Activated CD4-positive, alpha-beta memory T cell treated with anti-CD3 and anti-CD28 coated beads, Interleukin-2, amount 10 ng/mL, durations not matched to agents 7 days and 5 days (primary cell): ENCODE measurements at regions not wholly inside any gene's neighbourhood (a gene's known extent, or its start where the extent isn't known, plus 50 kb on each side); places are given as distances from the start of the nearest gene placed in this dataset.

Source experiments
- CTCF ChIA-PET: fragments of 350-600 bp; sonication (Branson Sonifier 250); formaldehyde crosslinking; loops from one replicate; lab custom pipeline; 2021; ENCODE audit warnings: antibody characterized with exemption, inconsistent platforms; lab: Charles Lee
- POLR2A ChIA-PET: fragments of 350-600 bp; sonication (Branson Sonifier 250); formaldehyde crosslinking; loops from one replicate; lab custom pipeline; 2021; ENCODE audit warnings: antibody characterized with exemption; lab: Charles Lee
- DNase-seq: peaks from one replicate; pipeline ENCODE4 v3.0.0-alpha.2; 2020
- H3K27ac Mint-ChIP-seq: one replicate; pipeline ENCODE4 v1.8.0; 2021; ENCODE audit warnings: mild to moderate bottlenecking, mixed read lengths
- H3K27me3 Mint-ChIP-seq: one replicate; pipeline ENCODE4 v1.8.0; 2021; ENCODE audit warnings: mixed read lengths
- H3K36me3 Mint-ChIP-seq: one replicate; pipeline ENCODE4 v1.8.0; 2021; ENCODE audit warnings: low read depth, mixed read lengths
- H3K4me1 Mint-ChIP-seq: one replicate; pipeline ENCODE4 v1.8.0; 2021; ENCODE audit warnings: mixed read lengths
- H3K4me3 Mint-ChIP-seq: one replicate; pipeline ENCODE4 v1.8.0; 2021; ENCODE audit warnings: mild to moderate bottlenecking, mixed read lengths
- H3K9me3 Mint-ChIP-seq: one replicate; pipeline ENCODE4 v1.8.0; 2021; ENCODE audit warnings: mixed read lengths

DNA sequence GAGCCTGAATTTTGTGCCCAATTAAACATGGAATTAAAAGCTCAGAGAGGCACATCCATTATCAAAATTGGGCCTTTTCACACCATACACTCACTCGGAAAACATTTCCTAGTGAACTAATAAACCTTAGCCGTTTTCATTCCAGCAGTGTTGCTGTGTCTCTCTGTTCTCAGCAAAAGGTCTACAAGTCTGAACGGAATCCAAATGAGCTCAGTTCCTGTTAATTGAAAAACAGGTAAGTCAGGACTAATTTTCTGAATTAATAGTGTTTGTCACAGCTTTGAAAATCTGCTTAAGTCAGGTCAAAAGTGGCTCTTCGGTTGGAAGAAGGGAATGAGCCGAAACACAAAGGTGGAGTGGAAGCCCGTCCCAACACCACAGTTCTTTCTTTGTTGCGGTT is 163.3 kb upstream of the RALGAPA2 start:
- ChIA-PET CTCF (interaction anchor here (2.2 kb wide), 1 partner anchor 15 kb away, joined by 10 read pairs; no protein-coding TSS in a partner anchor), POLR2A (interaction anchor here (1.2 kb wide), 1 partner anchor 15 kb away, joined by 3 read pairs; no protein-coding TSS in a partner anchor)
- Mint-ChIP-seq H3K36me3 (no peaks in the 10 kb centered on the region), H3K9me3 (no peaks in the 10 kb centered on the region), H3K4me1 (no peaks in the 10 kb centered on the region), H3K4me3 (no peak overlapping the region), H3K27me3 (peaks cover 8% of the 10 kb centered on the region), H3K27ac (no peak overlapping the region)
- no peak for DNase-seq

DNA sequence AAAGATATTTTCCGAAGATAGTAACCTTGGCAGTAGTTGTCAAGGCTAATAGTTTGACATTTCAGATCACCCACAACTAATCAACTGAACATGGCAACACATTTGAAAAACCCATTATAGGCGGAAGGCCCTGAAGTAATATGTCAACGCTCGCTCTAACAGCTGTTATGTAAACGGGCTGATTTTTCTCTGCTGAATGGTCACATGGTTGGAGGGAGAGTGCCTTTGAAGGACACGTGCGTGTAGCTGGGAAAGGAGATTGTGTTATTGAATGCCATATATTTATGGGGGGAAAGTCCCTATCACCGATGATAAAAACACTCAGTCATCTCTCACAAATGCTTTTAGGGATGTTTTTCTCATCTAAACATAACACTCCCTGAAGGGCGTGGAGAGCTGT is 160.0 kb upstream of the RALGAPA2 start:
- Mint-ChIP-seq H3K4me1 (no peaks in the 10 kb centered on the region), H3K27me3 (peaks cover 6% of the 10 kb centered on the region), H3K9me3 (no peaks in the 10 kb centered on the region), H3K36me3 (no peaks in the 10 kb centered on the region), H3K27ac (no peak overlapping the region), H3K4me3 (no peak overlapping the region)
- ChIA-PET POLR2A (no interaction called here), CTCF (no interaction called here)
- DNase-seq = no peak

DNA sequence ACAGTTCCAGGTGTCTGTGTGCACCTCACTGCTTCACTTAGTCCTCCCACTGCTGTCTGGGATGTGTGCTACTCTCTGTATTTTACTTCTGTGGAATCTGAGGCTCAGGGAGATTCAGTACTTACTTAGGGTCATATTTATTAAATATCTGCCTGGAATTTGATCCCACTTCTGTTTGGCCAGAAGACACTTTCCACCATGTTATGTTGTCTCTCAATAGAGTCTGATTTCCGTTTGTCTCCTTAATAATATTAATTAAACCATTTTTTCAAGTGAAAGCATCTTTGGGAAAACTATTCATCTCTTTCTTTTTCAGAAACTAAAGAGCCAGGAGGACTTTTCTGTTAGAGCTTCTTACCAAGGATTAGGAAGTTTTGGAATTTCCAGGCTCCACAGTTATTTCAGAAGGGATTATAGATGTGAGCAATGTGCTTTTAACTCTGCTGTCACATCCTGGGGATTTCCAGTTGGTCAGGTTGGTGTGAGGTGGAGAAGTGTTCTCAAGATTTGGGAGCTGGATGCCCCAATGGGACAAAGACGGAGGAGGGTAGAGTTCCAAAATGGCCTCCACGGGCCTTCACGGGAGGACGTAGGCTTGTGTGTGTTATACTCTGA is 156.8 kb upstream of the RALGAPA2 start:
- no peaks in the 10 kb centered on the region for H3K4me1 Mint-ChIP-seq
- H3K4me3 Mint-ChIP-seq = no peak overlapping the region
- H3K27ac Mint-ChIP-seq = no peak overlapping the region
- no peaks in the 10 kb centered on the region for H3K9me3 Mint-ChIP-seq
- ChIA-PET CTCF (no interaction called here), POLR2A (no interaction called here)
- no peaks in the 10 kb centered on the region for H3K36me3 Mint-ChIP-seq
- H3K27me3 Mint-ChIP-seq = peaks cover 6% of the 10 kb centered on the region
- DNase-seq = no peak

DNA sequence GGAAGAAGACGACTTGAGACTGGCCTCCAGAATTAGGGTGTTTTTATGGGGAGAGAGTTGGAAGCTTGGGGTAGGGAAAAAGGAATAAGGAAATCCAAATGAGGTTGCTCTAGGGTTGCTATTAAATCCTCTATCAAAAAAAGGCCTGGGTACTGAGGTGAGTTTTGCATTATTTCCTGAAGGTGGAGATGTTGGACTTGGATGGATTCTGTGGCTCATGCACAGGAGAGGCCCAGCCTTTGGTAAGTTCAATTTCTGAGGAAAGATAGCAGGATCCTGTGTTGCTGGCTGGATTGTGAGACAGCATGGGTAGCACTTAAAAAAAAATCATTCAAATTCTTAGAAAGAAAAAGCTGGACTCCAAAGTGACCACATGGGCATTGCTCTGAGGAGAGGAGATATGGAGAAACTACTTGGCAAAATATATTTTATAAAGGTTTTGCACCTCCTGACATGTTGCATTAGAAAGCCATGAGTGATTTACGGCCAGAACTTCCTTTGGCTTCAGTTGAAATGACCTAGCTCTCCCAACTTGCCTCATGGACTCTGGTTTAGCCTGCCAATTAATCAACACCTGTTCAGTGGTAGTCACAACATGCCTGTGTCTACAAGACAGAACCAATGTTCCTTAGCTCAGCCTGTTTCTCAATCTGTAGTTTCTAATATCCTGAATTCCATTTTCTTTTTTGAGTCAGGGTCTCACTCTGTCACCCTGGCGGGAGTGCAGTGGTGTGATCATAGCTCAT is 152.1 kb upstream of the RALGAPA2 start:
- CTCF ChIA-PET = interaction anchor here (1.1 to 1.8 kb wide), 2 partner anchors 371 to 641 kb away, joined by 4 to 5 read pairs; no protein-coding TSS in a partner anchor
- POLR2A ChIA-PET = no interaction called here
- Mint-ChIP-seq H3K4me3 (no peak overlapping the region), H3K27ac (no peak overlapping the region), H3K4me1 (no peaks in the 10 kb centered on the region), H3K9me3 (no peaks in the 10 kb centered on the region), H3K27me3 (peaks cover 8% of the 10 kb centered on the region), H3K36me3 (no peaks in the 10 kb centered on the region)
- no peak for DNase-seq

DNA sequence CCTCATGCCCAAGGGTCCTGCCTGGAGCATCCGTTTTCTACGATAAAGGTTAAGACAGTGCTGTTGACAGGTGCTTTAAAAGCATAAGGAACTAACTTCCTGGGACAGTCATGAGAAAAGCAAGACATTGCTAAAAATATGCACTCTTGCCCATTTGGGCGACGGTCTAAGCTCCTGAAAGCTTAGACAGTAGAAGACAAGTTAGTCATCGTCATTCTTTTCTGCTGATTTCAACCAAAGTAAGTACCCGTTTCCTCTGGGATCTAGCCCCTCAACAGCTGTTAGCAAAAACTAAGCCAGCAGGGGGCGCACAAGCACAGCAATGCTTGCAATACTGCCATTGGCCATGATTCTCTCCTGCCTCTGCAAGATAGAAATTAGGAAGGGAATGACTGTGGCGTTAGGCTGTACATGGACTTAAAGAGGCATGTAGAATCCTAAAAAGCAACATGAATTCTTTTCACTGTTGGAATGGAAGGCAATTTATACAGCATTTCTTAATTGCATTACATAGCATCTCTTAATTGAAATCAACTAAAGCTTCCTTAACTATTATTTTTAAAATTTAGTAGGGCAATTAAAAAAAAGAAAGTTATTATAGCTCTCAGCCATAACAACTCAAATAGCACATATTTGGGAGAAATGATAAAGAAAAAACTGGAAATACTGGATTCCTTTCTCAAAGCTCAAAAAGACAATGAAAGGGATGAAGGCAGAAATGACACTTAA is 147.8 kb upstream of the RALGAPA2 start:
- no peak overlapping the region for H3K4me3 Mint-ChIP-seq
- H3K27me3 Mint-ChIP-seq = peaks cover 16% of the 10 kb centered on the region
- POLR2A ChIA-PET = interaction anchor here (1.3 kb wide), 1 partner anchor 15 kb away, joined by 3 read pairs; no protein-coding TSS in a partner anchor
- peak; percentile 82 for DNase-seq
- no peaks in the 10 kb centered on the region for H3K4me1 Mint-ChIP-seq
- H3K9me3 Mint-ChIP-seq = no peaks in the 10 kb centered on the region
- H3K36me3 Mint-ChIP-seq = no peaks in the 10 kb centered on the region
- CTCF ChIA-PET = interaction anchor here (0.6 to 2.4 kb wide), 19 partner anchors 9 to 645 kb away, joined by 3 to 19 read pairs (median 6); partner anchors contain the start of gene KIZ
- H3K27ac Mint-ChIP-seq = no peak overlapping the region

DNA sequence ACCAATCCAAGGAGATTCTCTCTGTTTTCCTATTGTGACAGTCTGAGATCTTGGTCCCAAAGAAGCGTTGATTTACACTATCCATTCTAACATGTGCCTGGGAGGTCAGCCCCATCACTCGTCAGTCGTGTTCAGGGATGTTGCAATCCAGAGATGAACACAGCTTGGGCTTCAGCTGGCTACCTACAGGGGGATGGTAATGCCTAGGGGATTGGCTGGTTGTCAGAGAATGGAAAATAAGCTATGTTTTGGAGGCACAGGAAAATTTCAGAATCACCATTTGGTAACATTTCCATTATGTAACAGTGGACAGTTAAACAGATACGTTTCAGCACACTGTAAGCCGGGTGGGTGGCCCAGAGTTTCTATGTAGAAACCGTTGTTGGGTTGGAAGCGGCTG is 147.1 kb upstream of the RALGAPA2 start:
- H3K9me3 Mint-ChIP-seq = no peaks in the 10 kb centered on the region
- H3K27ac Mint-ChIP-seq = no peak overlapping the region
- no peak for DNase-seq
- CTCF ChIA-PET = interaction anchor here (0.6 to 2.4 kb wide), 15 partner anchors 8 to 646 kb away, joined by 3 to 19 read pairs (median 7); no protein-coding TSS in a partner anchor
- H3K4me1 Mint-ChIP-seq = no peaks in the 10 kb centered on the region
- no peak overlapping the region for H3K4me3 Mint-ChIP-seq
- H3K36me3 Mint-ChIP-seq = no peaks in the 10 kb centered on the region
- POLR2A ChIA-PET = interaction anchor here (1.3 kb wide), 1 partner anchor 15 kb away, joined by 3 read pairs; no protein-coding TSS in a partner anchor
- H3K27me3 Mint-ChIP-seq = peaks cover 17% of the 10 kb centered on the region

DNA sequence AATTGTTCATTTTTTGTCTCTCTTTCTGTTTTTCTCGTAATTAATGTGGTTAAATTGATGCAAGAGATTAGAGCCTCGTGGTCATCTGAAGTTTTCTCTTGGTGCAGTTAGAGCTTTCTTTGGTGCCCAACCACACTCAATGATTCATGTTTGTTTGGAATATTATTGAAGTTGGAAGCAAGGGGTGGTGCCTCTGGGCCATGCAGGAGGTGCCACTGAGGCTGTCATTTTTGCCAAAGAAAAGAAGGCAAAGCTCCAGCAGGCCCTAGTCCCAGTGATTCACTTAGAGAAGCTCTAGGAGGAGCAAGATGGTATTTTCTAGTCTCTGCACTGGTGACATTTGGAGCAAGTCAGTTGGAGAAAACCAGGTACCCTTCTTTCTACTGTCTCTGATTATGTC is 144.5 kb upstream of the RALGAPA2 start:
- no peak overlapping the region for H3K4me3 Mint-ChIP-seq
- peaks cover 20% of the 10 kb centered on the region for H3K27me3 Mint-ChIP-seq
- no peaks in the 10 kb centered on the region for H3K4me1 Mint-ChIP-seq
- ChIA-PET CTCF (no interaction called here), POLR2A (no interaction called here)
- H3K36me3 Mint-ChIP-seq = no peaks in the 10 kb centered on the region
- H3K27ac Mint-ChIP-seq = no peak overlapping the region
- H3K9me3 Mint-ChIP-seq = no peaks in the 10 kb centered on the region
- no peak for DNase-seq

DNA sequence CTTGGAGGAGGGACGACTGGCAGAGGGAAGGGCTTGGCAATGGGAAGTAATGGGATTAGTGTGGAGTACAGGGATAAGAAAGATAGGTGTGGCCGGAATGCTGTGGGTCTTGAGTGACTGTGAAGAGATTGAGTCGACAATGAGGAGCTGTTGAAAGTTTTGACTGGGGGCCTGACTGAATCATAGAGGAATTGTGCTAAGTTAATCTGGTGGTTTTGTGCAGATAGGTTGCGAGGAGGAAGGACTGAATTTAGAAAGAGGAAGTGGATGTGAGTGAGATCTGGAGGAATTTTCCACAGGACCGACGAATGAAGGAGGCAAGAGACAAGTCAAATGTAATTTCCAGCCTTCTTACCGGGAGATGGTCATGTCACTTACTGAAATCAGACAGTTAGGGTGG is 143.9 kb upstream of the RALGAPA2 start:
- ChIA-PET CTCF (no interaction called here), POLR2A (no interaction called here)
- no peaks in the 10 kb centered on the region for H3K4me1 Mint-ChIP-seq
- H3K27ac Mint-ChIP-seq = no peak overlapping the region
- no peaks in the 10 kb centered on the region for H3K36me3 Mint-ChIP-seq
- no peak overlapping the region for H3K4me3 Mint-ChIP-seq
- H3K27me3 Mint-ChIP-seq = peaks cover 20% of the 10 kb centered on the region
- H3K9me3 Mint-ChIP-seq = no peaks in the 10 kb centered on the region
- no peak for DNase-seq

DNA sequence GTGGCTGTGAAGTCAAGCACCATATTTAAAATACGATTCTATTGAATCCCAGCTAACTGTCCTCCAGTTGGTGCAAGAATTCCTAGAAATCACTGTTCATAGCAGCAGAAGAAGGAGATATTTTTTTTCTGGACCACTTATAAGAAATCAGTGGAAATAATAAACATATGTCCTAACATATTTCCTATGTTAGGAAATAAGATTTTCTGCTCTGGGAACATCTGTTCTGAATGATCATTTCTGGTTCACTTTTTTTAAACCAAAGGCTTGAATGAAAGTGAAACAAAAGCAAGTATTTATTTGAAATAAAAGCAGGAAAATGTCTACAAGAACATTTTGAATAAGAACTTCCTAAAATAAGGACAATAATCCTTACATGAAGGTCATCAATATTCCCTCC is 138.9 kb upstream of the RALGAPA2 start:
- CTCF ChIA-PET = interaction anchor here (0.8 kb wide), 1 partner anchor 9 kb away, joined by 5 read pairs; no protein-coding TSS in a partner anchor

DNA sequence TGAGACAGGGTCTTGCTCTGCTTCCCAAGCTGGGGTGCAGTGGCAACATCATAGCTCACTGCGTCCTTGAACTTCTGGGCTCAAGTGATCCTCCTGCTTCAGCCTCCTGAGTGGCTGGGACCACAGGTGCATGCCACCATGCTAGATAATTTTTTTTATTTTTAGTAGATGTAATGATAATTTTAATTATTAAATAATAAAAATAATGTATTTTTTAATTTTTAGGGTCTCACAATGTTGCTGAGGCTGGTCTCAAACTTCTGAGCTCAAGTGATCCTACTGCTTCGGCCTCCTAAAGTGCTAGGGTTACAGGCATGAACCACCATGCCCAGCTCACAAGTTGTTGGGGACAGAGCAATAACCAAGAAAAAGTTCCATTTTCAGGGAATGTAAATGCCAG is 138.0 kb upstream of the RALGAPA2 start:
- Mint-ChIP-seq H3K4me3 (no peak overlapping the region), H3K27ac (no peak overlapping the region), H3K27me3 (peaks cover 9% of the 10 kb centered on the region), H3K36me3 (no peaks in the 10 kb centered on the region), H3K9me3 (no peaks in the 10 kb centered on the region), H3K4me1 (no peaks in the 10 kb centered on the region)
- CTCF ChIA-PET = interaction anchor here (1.4 kb wide), 1 partner anchor 10 kb away, joined by 8 read pairs; no protein-coding TSS in a partner anchor
- no peak for DNase-seq
- POLR2A ChIA-PET = no interaction called here

More for the DNA sequence above, 138.9 kb upstream of the RALGAPA2 start:
- Mint-ChIP-seq H3K27ac (no peak overlapping the region), H3K36me3 (no peaks in the 10 kb centered on the region), H3K4me3 (no peak overlapping the region), H3K27me3 (peaks cover 9% of the 10 kb centered on the region), H3K9me3 (no peaks in the 10 kb centered on the region), H3K4me1 (no peaks in the 10 kb centered on the region)
- POLR2A ChIA-PET = no interaction called here
- no peak for DNase-seq

DNA sequence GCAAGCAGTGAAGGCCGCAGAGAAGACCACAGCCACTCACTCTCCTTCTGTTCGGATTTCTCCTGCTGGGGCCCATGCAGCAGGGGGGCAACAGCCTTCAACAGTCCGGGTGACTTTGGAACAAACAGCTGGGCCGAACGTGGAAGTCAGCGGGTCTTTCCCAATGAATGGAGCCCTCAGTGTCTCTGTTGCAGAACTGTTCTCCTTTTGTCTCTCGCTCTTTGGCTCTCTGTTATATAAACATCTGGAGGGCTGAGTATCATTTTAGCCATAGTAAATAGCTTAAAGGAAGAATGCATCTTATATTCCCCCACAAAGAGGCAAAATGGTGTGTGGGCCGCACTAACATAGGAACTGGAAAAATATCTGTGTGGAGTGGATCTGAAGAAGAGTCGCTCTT is 136.7 kb upstream of the RALGAPA2 start:
- ChIA-PET CTCF (no interaction called here), POLR2A (no interaction called here)
- Mint-ChIP-seq H3K36me3 (no peaks in the 10 kb centered on the region), H3K27ac (no peak overlapping the region), H3K4me1 (peaks cover 2% of the 10 kb centered on the region), H3K27me3 (peaks cover 6% of the 10 kb centered on the region), H3K4me3 (no peak overlapping the region), H3K9me3 (no peaks in the 10 kb centered on the region)
- no peak for DNase-seq

DNA sequence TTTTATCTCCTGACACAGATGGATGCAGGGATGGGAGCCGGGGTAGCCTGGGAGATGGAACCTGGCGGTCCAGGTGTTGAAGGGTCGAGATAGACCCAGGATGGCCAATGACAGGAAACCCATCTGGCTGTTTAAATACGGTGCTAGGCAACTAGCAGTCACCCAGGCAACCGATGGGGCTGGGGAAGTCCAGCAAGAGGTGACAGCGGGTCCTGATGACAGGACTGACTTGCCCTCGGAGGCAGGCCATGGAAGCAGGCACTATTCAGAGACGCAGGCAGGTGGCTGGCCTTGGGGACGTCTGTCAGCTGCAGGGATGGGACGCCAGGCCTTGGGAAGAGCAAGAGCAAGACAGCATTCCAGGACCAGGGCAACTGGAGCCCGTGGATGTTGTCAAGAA is 135.4 kb upstream of the RALGAPA2 start:
- Mint-ChIP-seq H3K36me3 (no peaks in the 10 kb centered on the region), H3K4me1 (peaks cover 8% of the 10 kb centered on the region), H3K4me3 (no peak overlapping the region), H3K27me3 (peaks cover 6% of the 10 kb centered on the region), H3K27ac (no peak overlapping the region), H3K9me3 (no peaks in the 10 kb centered on the region)
- ChIA-PET CTCF (interaction anchor here (1.5 to 1.6 kb wide), 3 partner anchors 12 to 22 kb away, joined by 3 to 7 read pairs (median 6); no protein-coding TSS in a partner anchor), POLR2A (no interaction called here)
- DNase-seq = no peak
